Ascending aorta (tissue), 2 donors: ENCODE measurements at regions not wholly inside any gene's neighbourhood (a gene's known extent, or its start where the extent isn't known, plus 50 kb on each side); places are given as distances from the start of the nearest gene placed in this dataset.

Experiments used
- DNase-seq, 2 donors: peaks; one replicate each; pipeline ENCODE4 v3.0.0-alpha.2; 2019; ENCODE audit warnings: low spot score in 2 of 2
- H3K27ac ChIP-seq, 2 donors: fragments of 200-600 bp; sonication (generic); one replicate each; pipeline ENCODE4 v1.5.1; 2016 to 2017; ENCODE audit warnings: mild to moderate bottlenecking in 1 of 2
- H3K27me3 ChIP-seq: fragments of 200-600 bp; sonication (generic); one replicate; pipeline ENCODE4 v1.5.1; 2017
- H3K36me3 ChIP-seq, 2 donors: fragments of 200-600 bp; sonication (generic); one replicate each; pipeline ENCODE4 v1.5.1; 2016
- H3K4me1 ChIP-seq, 2 donors: fragments of 200-600 bp; sonication (generic); one replicate each; pipeline ENCODE4 v1.5.1; 2016 to 2017; ENCODE audit warnings: mild to moderate bottlenecking in 1 of 2
- H3K4me3 ChIP-seq, 2 donors: fragments of 200-600 bp; sonication (generic); one replicate each; pipeline ENCODE4 v1.5.1; 2016 to 2017; ENCODE audit warnings: mild to moderate bottlenecking in 1 of 2
- H3K9me3 ChIP-seq, 2 donors: fragments of 200-600 bp; sonication (generic); one replicate each; pipeline ENCODE4 v1.5.1; 2016
- intact Hi-C: fragments of 100-400 bp; cut with DNase I; formaldehyde crosslinking; loops from one replicate; pipeline ENCODE4 v1.15.1; 2023
- TF ChIP-seq, protein P1 (sequence below), 3 experiments: fragments of 200-600 bp in 2 of 3; fragments of 450-650 bp in 1 of 3; sonication (generic) in 2 of 3; IDR thresholded peaks; one replicate each; pipeline ENCODE4 v1.5.1; 2016 to 2019; ENCODE audit warnings: antibody characterized with exemption in 3 of 3, mild to moderate bottlenecking in 1 of 3, moderate library complexity in 1 of 3

DNA sequence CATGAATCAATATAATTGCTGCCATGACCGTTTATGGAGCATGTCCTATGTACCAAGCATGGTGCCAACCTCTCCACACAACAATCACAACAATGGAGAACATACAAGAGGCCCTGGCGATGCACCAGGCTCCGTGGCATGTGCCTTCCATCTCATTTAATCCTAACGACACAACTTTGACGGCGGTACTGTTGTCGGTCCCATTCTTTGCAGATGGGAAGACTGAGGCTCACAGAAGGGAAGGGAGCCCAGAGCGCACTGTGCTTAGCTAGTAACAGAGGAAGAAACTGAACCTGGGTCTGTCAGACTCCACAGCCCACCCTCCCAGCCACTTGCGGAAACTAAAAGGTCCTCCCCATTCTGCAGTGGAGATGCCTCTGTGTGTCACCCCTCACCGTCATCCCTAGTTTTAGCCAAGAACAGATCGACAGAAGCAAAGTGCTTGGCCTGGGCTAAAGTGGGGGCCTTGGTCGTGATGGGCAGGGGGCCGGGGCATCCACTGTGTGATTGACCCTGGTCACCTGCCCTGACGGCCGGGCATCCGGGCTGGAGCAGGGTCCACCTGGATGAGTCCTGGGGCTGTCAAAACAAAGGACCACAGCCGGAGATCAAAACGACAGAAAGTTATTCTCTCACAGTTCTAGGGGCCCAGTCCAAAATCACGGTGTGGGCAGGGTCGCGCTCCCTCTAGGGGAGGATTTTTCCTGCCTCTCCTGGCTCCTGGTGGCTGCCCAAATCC, 183.9 kb downstream of the C16orf95 start:
- no peaks in the 10 kb centered on the region for H3K36me3 ChIP-seq
- peaks cover 0 to 3% of the 10 kb centered on the region in 2 donors for H3K4me1 ChIP-seq
- no peak overlapping the region for H3K4me3 ChIP-seq
- H3K27ac ChIP-seq = no peak overlapping the region
- TF ChIP-seq, protein P1, sequence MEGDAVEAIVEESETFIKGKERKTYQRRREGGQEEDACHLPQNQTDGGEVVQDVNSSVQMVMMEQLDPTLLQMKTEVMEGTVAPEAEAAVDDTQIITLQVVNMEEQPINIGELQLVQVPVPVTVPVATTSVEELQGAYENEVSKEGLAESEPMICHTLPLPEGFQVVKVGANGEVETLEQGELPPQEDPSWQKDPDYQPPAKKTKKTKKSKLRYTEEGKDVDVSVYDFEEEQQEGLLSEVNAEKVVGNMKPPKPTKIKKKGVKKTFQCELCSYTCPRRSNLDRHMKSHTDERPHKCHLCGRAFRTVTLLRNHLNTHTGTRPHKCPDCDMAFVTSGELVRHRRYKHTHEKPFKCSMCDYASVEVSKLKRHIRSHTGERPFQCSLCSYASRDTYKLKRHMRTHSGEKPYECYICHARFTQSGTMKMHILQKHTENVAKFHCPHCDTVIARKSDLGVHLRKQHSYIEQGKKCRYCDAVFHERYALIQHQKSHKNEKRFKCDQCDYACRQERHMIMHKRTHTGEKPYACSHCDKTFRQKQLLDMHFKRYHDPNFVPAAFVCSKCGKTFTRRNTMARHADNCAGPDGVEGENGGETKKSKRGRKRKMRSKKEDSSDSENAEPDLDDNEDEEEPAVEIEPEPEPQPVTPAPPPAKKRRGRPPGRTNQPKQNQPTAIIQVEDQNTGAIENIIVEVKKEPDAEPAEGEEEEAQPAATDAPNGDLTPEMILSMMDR (IDR thresholded peaks at IDR 0.05) = no peak
- DNase-seq = peak in 1 of 2 donors; percentile 52
- intact Hi-C loops = no loop called here
- no peaks in the 10 kb centered on the region for H3K9me3 ChIP-seq
- no peaks in the 10 kb centered on the region for H3K27me3 ChIP-seq

DNA sequence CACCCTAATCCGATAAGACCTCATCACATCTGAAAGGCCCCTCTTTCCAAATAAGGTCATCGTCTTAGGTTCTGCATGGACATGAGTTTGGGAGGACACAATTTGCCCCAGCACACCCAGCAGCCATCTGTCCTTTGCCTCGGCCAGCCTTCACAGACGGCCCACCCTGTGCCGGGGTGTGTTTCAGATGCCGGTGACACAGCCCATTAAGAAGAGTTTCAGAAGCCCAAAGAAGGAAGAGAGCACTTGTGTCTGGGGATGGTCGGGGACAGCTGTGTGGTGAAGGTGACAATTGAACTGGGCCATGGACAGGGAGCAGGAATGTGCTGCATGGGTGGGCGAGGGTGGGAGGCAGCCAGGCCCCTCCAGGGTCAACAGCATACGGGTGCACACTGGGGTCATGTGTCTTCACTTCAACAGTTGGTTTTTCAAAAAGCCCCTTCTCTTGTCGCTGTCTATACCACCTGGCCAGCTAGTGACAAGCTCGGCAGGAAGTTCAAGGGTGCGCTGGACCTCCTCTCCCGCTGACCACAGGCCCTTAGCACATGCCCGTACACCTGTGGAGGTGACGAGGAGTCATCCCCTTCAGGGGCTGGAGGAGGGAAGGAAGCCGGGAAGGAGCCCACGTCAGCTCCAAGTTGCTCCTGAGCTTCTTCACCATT, 183.1 kb downstream of the C16orf95 start:
- intact Hi-C loops = no loop called here
- Histone ChIP-seq H3K27me3 (no peaks in the 10 kb centered on the region), H3K9me3 (no peaks in the 10 kb centered on the region), H3K27ac (no peak overlapping the region), H3K4me3 (no peak overlapping the region), H3K4me1 (peaks cover 0 to 3% of the 10 kb centered on the region in 2 donors), H3K36me3 (no peaks in the 10 kb centered on the region)
- no peak for DNase-seq
- TF ChIP-seq, protein P1 (IDR thresholded peaks at IDR 0.05) = no peak

GRCh38 chr16:87134628-87134995, 182.6 kb downstream of the C16orf95 start:
- TF ChIP-seq, protein P1 (IDR thresholded peaks at IDR 0.05) = no peak
- peak in 1 of 2 donors; percentile 35 for DNase-seq

GRCh38 chr16:87135246-87136030, 181.8 kb downstream of the C16orf95 start:
- H3K4me1 ChIP-seq = no peaks in the 10 kb centered on the region
- H3K27me3 ChIP-seq = no peaks in the 10 kb centered on the region
- TF ChIP-seq, protein P1 (IDR thresholded peaks at IDR 0.05) = no peak
- no peaks in the 10 kb centered on the region for H3K36me3 ChIP-seq
- intact Hi-C loops = no loop called here
- no peaks in the 10 kb centered on the region for H3K9me3 ChIP-seq
- H3K27ac ChIP-seq = no peak overlapping the region
- DNase-seq = peak in 1 of 2 donors; percentile 47
- H3K4me3 ChIP-seq = no peak overlapping the region

More at GRCh38 chr16:87134628-87134995, 182.6 kb downstream of the C16orf95 start:
- no peak overlapping the region for H3K27ac ChIP-seq
- H3K27me3 ChIP-seq = no peaks in the 10 kb centered on the region
- no peaks in the 10 kb centered on the region for H3K9me3 ChIP-seq
- intact Hi-C loops = no loop called here
- no peaks in the 10 kb centered on the region for H3K36me3 ChIP-seq
- peaks cover 0 to 3% of the 10 kb centered on the region in 2 donors for H3K4me1 ChIP-seq
- H3K4me3 ChIP-seq = no peak overlapping the region

- intact Hi-C loops = no loop called here
- peak in 1 of 2 donors; percentile 27 for DNase-seq
- no peak overlapping the region for H3K27ac ChIP-seq
- H3K4me1 ChIP-seq = peaks cover 0 to 2% of the 10 kb centered on the region in 2 donors
- no peak overlapping the region for H3K4me3 ChIP-seq
- H3K36me3 ChIP-seq = no peaks in the 10 kb centered on the region
- H3K27me3 ChIP-seq = no peaks in the 10 kb centered on the region
- no peaks in the 10 kb centered on the region for H3K9me3 ChIP-seq
- TF ChIP-seq, protein P1 (IDR thresholded peaks at IDR 0.05) = no peak
Observed at GRCh38 chr16:87138316-87138715, 178.9 kb downstream of the C16orf95 start.
